Upper lobe of left lung (tissue), 6 donors: ENCODE measurements at regions not wholly inside any gene's neighbourhood (a gene's known extent, or its start where the extent isn't known, plus 50 kb on each side); places are given as distances from the start of the nearest gene placed in this dataset.
A peak's percentile ranks its signal among the peaks of the same experiment; 100 is the strongest.

Experiments
- ATAC-seq, 2 donors: fragments of 200-7000 bp; cut with Tn5 transposase; one replicate each; pipeline ENCODE4 v1.9.1; 2022; ENCODE audit warnings: mild to moderate bottlenecking in 2 of 2, moderate library complexity in 2 of 2; ENCODE audit not compliant: low FRiP score in 2 of 2
- DNase-seq, 2 donors: peaks; one replicate each; pipeline ENCODE4 v3.0.0-alpha.2; 2019 to 2020
- H3K27ac ChIP-seq, 4 donors: fragments of 200-600 bp; sonication (generic); one replicate each; pipeline ENCODE4 v1.5.1; 2016 to 2019
- H3K27me3 ChIP-seq, 4 donors: fragments of 200-600 bp; sonication (generic); one replicate each; pipeline ENCODE4 v1.5.1; 2017 to 2019
- H3K36me3 ChIP-seq, 4 donors: fragments of 200-600 bp; sonication (generic); one replicate each; pipeline ENCODE4 v1.5.1; 2016 to 2019
- H3K4me1 ChIP-seq, 4 donors: fragments of 200-600 bp; sonication (generic); one replicate each; pipeline ENCODE4 v1.5.1; 2018 to 2019
- H3K4me3 ChIP-seq, 4 donors: fragments of 200-600 bp; sonication (generic); one replicate each; pipeline ENCODE4 v1.5.1; 2017 to 2019; ENCODE audit warnings: mild to moderate bottlenecking in 2 of 4, moderate library complexity in 1 of 4
- H3K9me3 ChIP-seq, 4 donors: fragments of 200-600 bp; sonication (generic); one replicate each; pipeline ENCODE4 v1.5.1; 2018 to 2019
- CTCF ChIP-seq, 6 experiments: fragments of 450-650 bp in 4 of 6; fragments of 200-600 bp in 2 of 6; sonication (generic) in 2 of 6; IDR thresholded peaks; one replicate each; pipeline ENCODE4 v1.5.1; 2016 to 2019; ENCODE audit warnings: antibody characterized with exemption in 6 of 6
- EP300 ChIP-seq, 4 donors: sonication (generic); formaldehyde crosslinking; IDR thresholded peaks; one replicate each; pipeline ENCODE4 v1.5.1; 2017; ENCODE audit warnings: antibody characterized with exemption in 4 of 4, control low read depth in 2 of 4
- POLR2A ChIP-seq, 4 donors: fragments of 450-650 bp; IDR thresholded peaks; one replicate each; pipeline ENCODE4 v1.5.1; 2016 to 2017; ENCODE audit warnings: antibody characterized with exemption in 4 of 4, mild to moderate bottlenecking in 2 of 4
- POLR2AphosphoS5 ChIP-seq, 2 donors: sonication (generic); formaldehyde crosslinking; IDR thresholded peaks; one replicate each; pipeline ENCODE4 v1.5.1; 2017; ENCODE audit warnings: antibody characterized with exemption in 2 of 2
- WGBS, 2 donors: methylation state at CpG; one replicate each; pipeline ENCODE4 v1.1.5; 2017 to 2018; 5-methylcytosine and 5-hydroxymethylcytosine counted together
- donor health status: DM: no; HTN: no; CAD: no; lungs with moderate emphysema.
- donor health status: DM: no; HTN: yes; CAD: no; lungs with severe emphysema.

- Histone ChIP-seq H3K36me3 (no peaks in the 10 kb centered on the region), H3K27me3 (no peaks in the 10 kb centered on the region), H3K4me3 (no peak overlapping the region), H3K27ac (no peak overlapping the region), H3K4me1 (no peaks in the 10 kb centered on the region), H3K9me3 (no peaks in the 10 kb centered on the region)
- ATAC-seq (peak in 1 of 2 donors; percentile 78), DNase-seq (no peak)
- no peak for TF ChIP-seq POLR2A (IDR thresholded peaks at IDR 0.05)
- 45% methylated on average over 3 of the region's 3 CpGs for WGBS, 2 donors
These were observed 303.9 kb upstream of the EDIL3 start for GRCh38 chr5:84688566-84688965.

- Histone ChIP-seq H3K27ac (no peak overlapping the region), H3K4me1 (no peaks in the 10 kb centered on the region), H3K9me3 (no peaks in the 10 kb centered on the region), H3K27me3 (no peaks in the 10 kb centered on the region), H3K36me3 (no peaks in the 10 kb centered on the region), H3K4me3 (no peak overlapping the region)
- 57 to 66% methylated on average over 6 of the region's 6 CpGs for WGBS, 2 donors
- ATAC-seq: no peak
- TF ChIP-seq POLR2AphosphoS5 (IDR thresholded peaks at IDR 0.05) (no peak), POLR2A (IDR thresholded peaks at IDR 0.05) (no peak), CTCF (IDR thresholded peaks at IDR 0.05) (no peak), EP300 (IDR thresholded peaks at IDR 0.05) (no peak)
- no peak for DNase-seq
These were observed 300.6 kb upstream of the EDIL3 start for GRCh38 chr5:84685121-84685894.

GRCh38 chr5:84683594-84683993, 298.9 kb upstream of the EDIL3 start:
- Histone ChIP-seq H3K9me3 (no peaks in the 10 kb centered on the region), H3K4me3 (no peak overlapping the region), H3K4me1 (no peaks in the 10 kb centered on the region), H3K27ac (no peak overlapping the region), H3K27me3 (no peaks in the 10 kb centered on the region), H3K36me3 (no peaks in the 10 kb centered on the region)
- ATAC-seq (no peak), DNase-seq (no peak)
- TF ChIP-seq POLR2A (IDR thresholded peaks at IDR 0.05) (no peak), CTCF (IDR thresholded peaks at IDR 0.05) (no peak), EP300 (IDR thresholded peaks at IDR 0.05) (no peak), POLR2AphosphoS5 (IDR thresholded peaks at IDR 0.05) (no peak)
- WGBS, 2 donors: 68 to 76% methylated on average over 2 of the region's 2 CpGs

- no peak overlapping the region for H3K4me3 ChIP-seq
- H3K36me3 ChIP-seq: no peaks in the 10 kb centered on the region
- no peaks in the 10 kb centered on the region for H3K9me3 ChIP-seq
- no peak for DNase-seq
- WGBS, 2 donors: 77 to 89% methylated on average over 1 of the region's 1 CpG
- no peak overlapping the region for H3K27ac ChIP-seq
- H3K27me3 ChIP-seq: no peaks in the 10 kb centered on the region
- ATAC-seq: no peak
- H3K4me1 ChIP-seq: no peaks in the 10 kb centered on the region
- TF ChIP-seq POLR2A (IDR thresholded peaks at IDR 0.05): no peak
- TF ChIP-seq EP300 (IDR thresholded peaks at IDR 0.05): no peak
- TF ChIP-seq POLR2AphosphoS5 (IDR thresholded peaks at IDR 0.05): no peak
- TF ChIP-seq CTCF (IDR thresholded peaks at IDR 0.05): no peak
These were observed 297.9 kb upstream of the EDIL3 start for GRCh38 chr5:84682531-84682930.

GRCh38 chr5:84680908-84681307, 296.2 kb upstream of the EDIL3 start:
- H3K27ac ChIP-seq: no peak overlapping the region
- ATAC-seq: no peak
- no peaks in the 10 kb centered on the region for H3K9me3 ChIP-seq
- no peak for DNase-seq
- H3K27me3 ChIP-seq: no peaks in the 10 kb centered on the region
- no peak for TF ChIP-seq EP300 (IDR thresholded peaks at IDR 0.05)
- TF ChIP-seq CTCF (IDR thresholded peaks at IDR 0.05): no peak
- TF ChIP-seq POLR2AphosphoS5 (IDR thresholded peaks at IDR 0.05): no peak
- TF ChIP-seq POLR2A (IDR thresholded peaks at IDR 0.05): no peak
- H3K4me1 ChIP-seq: no peaks in the 10 kb centered on the region
- H3K4me3 ChIP-seq: no peak overlapping the region
- no peaks in the 10 kb centered on the region for H3K36me3 ChIP-seq
